SKM-1 treated with dmso at 0.1 percent for 144 hours (cell line): ENCODE measurements at regions not wholly inside any gene's neighbourhood (a gene's known extent, or its start where the extent isn't known, plus 50 kb on each side); places are given as distances from the start of the nearest gene placed in this dataset.
"Not testable (repeated sequence)": the region's sequence is repeated elsewhere in the genome, so short reads cannot be mapped to it uniquely, and the experiment has no call there.

Experiments used
- DNase-seq: peaks from one replicate; lab custom pipeline; 2025; ENCODE audit not compliant: unreplicated experiment; lab: John Stamatoyannopoulos, UW

DNA sequence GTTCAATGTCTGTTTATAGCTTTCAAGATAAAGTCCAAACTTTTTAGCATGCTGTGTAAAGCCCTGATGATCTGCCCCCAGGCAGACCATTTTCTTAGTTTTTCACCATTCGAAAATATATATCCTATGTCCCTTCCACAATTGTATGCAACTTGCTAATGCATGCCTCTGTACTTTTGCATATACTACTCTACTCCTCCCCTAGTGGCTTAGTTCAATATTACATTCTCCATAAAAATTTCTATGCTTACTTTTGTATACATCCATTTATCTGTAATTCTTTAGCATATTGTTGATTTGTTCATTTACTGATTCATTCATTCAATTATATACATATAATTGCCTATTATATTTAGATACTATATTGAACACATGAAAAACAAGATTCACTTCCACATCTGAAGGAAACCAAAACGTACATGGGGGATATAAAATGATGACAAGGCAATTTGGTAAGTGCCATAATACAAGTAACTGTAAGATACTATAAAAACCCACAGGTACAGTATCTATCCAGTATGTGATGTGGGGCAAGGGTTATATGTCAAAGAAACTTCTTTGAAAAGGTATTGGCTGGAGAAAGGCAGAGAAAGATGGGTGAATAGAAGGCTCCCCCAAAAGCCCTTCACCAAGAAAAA lies 902.5 kb downstream of the FAM133A start:
- DNase-seq: no peak

DNA sequence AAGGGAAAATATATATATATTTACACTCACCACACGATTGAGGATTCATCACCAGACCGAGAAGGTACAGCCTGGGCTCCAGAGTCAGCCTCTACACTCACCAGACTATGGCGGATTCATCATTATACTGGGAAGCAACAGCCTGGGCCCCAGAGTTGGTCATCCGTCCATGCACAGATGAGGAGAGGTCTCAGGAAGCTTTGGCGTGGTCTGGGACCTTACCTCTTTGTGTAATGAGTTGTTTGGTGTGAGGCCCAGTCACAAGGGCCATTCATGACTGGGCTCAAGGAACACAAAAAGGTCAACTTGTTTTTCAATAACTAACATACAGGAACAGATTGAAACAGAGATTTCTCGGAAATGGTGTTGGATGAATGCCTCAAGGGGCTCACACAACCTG lies 926.1 kb downstream of the FAM133A start:
- no peak for DNase-seq

DNA sequence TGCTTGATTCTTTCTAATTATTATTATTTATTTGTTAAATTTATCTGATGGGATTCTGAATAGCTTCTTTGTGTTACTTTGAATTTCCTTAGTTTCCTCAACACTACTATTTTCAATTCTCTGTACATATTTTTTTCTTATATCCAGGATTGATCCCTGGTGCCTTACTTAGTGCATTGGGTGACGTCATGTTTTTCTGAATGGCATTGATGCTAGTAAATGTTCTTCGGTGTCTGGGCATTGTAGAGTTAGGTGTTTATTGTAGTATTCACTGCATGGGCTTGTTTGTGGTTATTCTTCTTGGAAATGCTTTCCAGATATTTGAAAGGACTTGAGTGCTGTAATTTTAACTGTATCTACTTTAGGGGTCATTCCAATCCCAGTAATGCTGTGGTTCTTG lies 938.1 kb downstream of the FAM133A start:
- DNase-seq: no peak

DNA sequence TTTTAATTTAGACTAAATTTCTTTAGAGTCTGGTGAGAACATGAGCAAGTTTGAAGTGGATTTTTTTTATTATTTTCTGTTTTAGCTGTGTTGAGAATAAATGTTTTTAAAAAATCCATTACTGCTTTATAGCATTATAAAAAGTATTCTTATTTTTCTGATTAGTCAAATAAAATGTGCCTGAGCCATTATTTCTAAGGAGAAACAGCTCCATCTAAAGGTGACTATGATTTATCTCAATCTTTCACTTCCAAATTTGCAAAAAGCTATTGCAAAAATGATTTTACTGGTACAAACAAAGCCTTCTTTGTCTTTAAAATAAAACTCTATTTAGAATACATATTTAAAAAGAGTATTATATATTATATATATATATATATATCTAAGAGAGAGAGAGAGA lies 959.2 kb downstream of the FAM133A start:
- no peak for DNase-seq

DNA sequence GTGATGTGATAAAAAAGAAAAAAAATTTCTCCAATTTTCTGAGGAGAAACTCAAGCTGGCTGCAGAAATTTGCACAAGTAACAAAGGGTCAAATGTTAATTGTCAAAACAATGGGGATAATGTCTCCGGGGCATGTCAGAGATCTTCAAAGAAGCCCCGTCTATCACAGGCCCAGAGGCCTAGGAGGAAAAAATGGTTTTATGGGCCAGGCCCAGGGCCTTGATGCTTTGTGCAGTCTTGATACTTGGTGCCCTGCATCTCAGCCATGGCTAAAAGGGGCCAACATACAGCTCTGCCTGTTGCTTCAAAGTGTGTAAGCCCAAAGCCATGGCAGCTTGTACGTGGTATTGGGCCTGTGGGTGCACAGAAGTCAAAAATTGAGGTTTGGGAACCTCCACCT lies 961.0 kb downstream of the FAM133A start:
- no peak for DNase-seq

DNA sequence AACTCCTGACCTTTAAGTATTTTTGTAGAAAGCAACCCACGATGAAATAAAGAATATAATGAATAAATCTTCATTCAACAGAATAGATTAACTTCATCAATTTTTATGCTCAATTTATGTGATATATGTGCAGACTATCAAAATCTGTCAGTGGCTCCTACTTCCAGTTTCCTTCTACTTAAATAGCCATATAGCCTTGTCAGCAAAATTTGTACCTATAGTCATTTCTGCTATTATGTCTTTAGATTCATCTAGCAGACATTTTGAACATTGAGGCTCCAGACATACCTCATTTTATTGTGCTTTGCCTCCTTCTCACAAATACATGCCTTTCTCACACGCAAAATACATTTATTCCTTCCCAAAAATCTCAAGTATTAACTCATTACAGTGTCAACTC lies 971.7 kb downstream of the FAM133A start:
- DNase-seq: no peak

DNA sequence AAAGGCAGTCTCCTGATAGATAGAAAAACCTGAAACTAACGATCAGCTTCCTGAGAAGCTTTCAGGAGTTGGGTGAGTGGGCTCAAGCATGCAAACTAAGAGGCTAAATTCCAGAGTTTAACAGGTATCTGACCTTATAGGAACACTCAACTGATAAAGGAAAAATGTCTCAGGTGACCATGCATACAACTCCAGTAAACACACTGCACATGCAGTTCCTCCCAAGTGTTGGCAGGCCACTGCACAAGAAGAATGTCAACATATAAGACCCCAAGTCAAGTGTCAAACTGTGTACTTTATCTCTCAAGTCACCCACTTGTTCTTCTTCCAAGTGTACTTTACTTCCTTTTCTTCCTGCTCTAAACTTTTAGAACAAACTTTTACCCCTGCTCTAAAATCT lies 981.2 kb downstream of the FAM133A start:
- DNase-seq: no peak

DNA sequence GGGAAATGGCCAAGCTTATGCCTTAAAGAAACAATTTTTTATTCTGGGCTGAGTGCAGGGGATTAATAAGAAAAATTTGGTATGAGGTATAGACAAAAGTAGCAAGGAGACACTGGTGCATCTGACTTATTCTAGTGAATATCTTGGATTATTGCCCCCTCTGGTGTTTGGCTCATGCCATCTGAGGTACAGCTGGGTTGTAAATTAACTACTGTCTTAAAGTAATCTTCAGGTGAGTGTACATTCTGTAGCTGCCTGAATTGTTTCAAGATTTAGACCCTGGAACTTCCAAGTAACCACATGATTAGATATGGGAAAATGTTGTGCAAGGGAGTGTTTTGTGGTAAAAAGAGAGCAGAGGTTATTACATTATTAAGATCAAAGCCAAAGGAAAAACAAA lies 988.7 kb downstream of the FAM133A start:
- no peak for DNase-seq

DNA sequence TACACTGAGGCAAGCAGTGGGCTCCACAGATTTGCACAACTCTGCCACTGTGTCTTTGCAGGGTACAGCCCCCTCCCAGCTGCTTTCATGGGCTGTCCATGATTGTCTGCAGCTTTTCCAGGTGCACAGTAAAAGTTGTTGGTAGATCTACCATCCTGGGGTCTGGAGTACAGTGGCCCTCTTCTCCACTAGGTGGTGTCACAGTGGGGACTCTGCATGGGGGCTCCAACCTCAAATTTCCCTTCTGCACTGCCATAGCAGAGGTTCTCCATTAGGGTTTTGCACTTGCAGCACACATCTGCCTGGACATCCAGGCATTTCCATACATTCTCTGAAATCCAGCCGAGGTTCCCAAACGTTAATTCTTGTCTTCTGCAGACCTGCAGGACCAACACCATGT lies 1002.3 kb downstream of the FAM133A start:
- DNase-seq: no peak

DNA sequence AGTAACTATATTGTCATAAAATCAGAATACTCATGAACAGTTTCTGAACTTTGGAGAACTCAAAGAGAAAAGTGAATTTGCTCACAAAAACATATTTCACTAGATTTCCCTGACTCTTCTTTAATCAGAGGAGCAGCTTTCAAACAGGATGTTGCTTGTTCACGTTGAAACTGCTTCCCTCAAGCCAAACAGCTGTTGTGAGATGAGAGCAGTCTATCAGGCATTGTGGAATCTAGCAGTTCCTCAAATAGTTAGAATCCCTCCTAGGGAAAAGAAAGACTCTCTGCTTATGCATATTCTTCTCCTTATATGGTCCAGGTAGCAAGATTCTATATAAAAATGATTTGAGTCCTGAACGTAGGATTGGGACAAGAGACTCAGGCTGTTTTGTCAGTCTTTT lies 1012.1 kb downstream of the FAM133A start:
- no peak for DNase-seq

DNA sequence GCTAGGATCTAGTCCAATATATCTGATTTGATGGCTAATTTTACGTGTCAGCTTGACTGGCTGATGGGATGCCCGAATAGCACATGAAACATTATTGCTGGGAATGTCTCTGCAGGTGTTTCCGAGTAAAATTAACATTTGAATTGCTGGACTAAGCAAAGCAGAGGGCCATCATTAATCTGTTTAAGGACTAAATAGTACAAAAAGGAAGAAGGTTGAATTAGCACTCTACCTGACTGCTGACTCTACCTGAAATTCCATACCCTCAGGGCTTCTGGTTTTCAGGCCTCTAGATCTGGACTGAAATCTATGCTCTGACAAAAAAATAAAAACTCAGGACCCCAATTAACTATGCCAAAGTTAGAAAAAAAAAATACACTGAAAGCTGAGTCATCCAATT lies 1021.9 kb downstream of the FAM133A start:
- DNase-seq: no peak

DNA sequence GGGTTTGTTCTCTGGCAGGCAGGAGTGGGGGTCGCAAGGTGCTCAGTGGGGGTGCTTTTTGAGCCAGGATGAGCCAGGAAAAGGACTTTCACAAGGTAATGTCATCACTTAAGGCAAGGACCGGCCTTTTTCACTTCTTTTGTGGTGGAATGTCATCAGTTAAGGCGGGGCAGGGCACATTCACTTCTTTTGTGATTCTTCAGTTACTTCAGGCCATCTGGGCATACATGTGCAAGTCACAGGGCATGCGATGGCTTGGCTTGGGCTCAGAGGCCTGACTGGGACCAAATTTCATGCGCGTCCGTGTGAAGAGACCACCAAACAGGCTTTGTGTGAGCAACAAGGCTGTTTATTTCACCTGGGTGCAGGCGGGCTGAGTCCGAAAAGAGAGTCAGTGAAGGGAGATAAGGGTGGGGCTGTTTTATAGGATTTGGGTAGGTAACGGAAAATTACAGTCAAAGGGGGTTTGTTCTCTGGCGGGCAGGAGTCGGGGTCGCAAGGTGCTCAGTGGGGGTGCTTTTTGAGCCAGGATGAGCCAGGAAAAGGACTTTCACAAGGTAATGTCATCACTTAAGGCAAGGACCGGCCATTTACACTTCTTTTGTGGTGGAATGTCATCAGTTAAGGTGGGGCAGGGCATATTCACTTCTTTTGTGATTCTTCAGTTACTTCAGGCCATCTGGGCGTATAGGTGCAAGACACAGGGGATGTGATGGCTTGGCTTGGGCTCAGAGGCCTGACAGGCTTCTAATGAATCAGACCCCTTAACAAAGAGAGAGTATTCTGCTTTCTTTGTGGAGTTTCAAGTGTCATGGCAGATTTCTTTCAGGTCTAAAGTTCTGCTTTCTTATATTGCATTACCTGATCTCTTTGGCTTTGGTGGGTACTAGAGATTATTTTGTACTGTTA lies 1030.6 kb downstream of the FAM133A start:
- DNase-seq: not testable (repeated sequence)

DNA sequence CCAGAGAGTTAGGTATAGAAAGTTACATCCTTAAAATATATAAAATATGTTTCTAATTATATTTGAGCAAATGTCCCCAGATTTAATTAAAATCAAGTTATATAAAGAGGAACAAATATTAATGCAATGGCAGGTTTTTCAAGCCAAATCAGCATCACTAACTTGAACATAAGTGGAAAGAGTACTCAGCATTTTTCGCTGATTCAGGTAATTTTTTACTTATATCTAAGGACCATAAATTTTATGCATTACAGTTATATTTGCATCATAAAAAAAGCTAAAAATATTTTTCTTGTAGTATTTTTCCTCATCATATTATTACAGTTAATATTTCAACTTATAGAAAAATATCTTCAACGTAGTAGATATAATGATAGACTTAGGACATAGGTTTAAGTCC lies 1047.4 kb downstream of the FAM133A start:
- no peak for DNase-seq

DNA sequence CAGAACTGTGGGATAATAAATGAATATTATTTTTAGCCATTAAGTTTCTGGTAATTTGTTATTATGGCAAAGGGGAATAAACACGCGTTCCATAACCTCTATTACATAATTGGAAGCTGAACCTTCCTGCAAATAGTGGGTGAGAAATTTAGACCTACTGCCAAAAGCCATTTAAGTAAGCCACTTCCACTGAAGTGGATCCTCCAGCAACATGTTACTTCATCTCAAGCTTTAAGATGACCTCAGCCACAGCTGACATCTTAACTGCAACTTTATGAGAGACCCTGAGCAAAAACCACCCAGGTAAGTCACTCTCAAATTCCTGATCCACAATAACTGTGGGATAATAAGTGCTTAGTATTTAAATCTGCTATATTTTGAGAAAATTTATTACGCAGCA lies 1048.6 kb downstream of the FAM133A start:
- no peak for DNase-seq

DNA sequence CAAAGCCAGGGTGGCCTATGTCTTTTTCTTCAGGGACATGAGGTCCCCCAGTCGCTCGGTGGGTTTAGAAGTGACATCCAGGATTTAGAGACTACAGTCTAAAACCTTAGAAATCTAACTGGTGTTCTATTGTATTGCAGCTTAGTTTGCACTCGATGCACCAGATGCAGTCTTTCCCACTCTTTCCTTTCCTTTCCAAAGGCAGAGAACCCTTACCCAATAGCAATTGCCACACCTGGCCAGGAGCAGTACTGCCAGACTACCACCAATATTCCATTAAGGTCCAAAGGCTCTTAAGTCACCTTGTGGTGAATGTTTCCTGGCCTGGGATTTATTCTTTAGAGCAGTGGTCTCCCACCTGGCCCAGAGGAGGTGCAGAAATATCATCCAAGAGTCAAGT lies 1068.8 kb downstream of the FAM133A start:
- DNase-seq: no peak

DNA sequence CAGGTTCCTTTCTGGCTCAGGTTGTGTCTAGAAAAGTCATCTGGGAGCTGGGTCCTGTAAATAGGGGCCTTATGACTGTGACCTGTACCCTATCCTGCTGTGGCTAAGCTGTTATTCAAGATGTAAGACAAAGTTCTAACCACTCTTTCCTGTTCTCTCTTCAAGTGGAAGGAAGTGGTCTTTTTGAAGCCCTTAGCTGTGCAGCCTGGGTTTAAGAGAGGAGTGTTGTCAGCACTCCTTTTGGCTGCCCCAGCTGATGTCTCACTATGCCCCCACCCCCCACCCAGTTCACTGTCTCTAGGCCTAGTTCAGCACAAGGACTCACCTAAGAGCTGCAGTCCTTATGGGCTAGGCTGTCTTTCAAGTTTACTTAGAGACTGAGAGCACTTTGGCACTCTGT lies 1069.5 kb downstream of the FAM133A start:
- DNase-seq: no peak

DNA sequence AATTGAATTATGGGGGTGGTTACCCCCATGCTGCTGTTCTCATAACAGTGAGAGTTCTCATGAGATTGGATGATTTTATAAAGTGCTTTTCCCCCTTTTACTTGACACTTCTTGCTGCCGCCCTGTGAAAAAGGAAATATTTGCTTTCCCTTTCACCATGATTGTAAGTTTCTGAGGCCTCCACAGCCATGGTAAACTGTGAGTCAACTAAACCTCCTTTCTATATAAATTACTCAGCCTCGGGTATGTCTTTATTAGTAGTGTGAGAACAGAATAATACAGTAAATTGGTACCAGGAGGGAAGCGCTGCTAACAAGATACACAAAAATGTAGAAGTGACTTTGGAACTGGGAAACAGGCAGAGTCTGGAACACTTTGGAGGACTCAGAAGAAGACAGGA lies 1070.8 kb downstream of the FAM133A start:
- no peak for DNase-seq

DNA sequence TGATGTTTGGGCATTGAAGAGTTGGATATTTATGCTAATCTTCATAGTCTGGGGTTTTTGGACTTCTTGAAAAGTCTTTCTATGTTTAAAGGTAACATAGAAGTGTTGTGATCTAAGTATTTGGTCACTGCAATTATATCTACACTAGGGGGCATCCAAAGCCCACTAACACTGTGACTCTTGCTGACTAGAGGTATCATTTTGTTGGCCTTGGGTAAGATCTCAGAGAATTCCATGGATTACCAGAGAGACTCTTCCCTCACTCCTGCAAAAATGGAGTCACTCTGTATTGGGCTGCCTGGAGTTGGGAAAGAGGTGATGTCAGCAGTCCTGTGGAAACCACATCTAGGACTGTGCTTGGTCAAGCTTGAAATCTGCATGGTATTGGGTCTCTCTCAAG lies 1077.6 kb downstream of the FAM133A start:
- DNase-seq: no peak

DNA sequence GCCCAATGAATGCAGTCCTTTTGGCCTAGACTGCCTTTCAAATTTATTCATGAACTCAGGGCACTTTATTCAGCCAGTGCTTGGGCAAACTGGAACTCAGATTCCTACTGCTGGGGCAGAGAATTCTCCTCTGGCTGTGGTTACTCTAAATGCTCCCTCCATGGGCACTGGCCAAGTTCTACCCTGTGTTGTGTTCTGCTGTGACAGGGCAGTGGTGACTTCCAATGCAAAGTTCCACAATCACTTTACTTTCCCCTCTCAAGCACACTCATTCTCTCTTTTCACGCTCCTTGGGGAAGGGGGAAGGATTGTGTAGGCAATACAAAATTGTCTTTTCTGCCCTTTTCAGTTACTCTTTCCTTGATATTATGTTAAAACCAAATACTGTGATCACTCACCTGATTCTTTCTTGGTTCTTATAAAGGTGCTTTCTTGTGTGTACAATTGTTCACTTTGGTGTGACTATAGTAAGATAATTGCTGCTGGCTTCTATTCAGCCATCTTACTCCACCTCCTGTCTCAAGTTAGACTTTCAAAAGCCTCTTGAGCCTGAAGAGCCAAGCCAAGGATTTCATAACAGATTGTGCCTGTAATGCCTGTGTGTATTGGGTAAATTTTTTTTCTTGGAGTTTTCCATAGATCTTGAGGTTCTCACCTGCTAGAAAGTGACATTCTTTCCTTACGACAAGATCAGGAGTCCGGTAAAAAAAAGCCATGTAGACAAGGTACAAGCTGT lies 1078.6 kb downstream of the FAM133A start:
- no peak for DNase-seq

DNA sequence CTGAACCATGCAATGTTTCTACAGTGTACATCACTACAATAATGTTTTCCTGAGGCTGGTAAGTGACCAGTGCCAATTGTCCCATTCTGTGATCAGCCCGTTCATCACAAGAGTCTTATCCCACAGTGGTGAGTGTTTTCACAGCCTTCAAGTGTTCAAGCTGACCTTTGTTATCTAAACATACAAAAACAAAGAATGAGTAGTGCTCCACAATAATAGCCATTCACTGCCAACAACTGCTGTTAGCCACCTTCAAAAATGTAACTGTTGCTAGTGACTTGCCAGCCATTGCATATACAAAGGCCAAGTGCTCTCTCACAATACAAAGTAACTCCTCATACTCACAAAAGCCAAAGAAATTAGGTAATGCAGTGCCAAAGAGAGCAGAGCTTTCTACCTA lies 1084.1 kb downstream of the FAM133A start:
- DNase-seq: no peak

DNA sequence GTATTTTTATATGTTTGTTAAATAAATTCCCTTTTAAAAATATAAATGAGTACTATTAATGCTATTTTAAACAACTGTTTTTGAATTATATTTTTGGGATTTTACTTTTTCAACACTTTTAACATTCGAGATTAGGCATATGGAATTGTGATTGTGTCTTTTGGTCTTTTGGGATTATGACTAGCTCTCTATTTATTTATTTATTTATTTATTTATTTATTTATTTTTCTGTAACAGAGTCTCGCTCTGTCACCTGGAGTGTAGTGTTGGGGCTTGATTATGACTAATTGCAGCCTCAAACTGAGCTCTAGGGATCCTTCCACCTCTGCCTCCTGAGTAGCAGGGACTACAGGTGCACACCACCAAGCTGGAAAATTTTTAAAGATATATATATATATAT lies 1101.6 kb downstream of the FAM133A start:
- no peak for DNase-seq

DNA sequence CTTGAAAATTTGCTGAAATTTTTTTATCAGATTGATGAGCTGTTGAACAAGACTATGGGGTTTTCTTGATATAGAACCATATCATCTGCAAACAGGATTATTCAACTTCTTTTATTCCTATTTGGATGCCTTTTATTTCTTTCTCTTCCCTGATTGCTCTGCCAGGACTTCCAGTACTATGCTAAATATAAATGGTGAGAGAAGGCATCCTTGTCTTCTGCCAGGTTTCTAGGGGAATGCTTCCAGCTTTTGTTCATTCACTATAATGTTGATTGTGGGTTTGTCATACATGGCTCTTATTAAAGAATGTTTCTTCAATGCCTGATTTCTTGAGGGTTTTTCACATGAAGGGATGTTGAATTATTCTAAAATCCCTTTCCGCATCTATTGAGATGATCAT lies 1139.5 kb downstream of the FAM133A start:
- DNase-seq: no peak
